KMS-11 (cell line): ENCODE measurements at regions not wholly inside any gene's neighbourhood (a gene's known extent, or its start where the extent isn't known, plus 50 kb on each side); places are given as distances from the start of the nearest gene placed in this dataset.

ENCODE experiments used
- H2AFZ ChIP-seq: fragments of 200-600 bp; sonication (generic); 2 replicates; pipeline ENCODE4 v1.6.1; 2016; ENCODE audit warnings: antibody characterized with exemption, mixed run types, low read depth
- H3K27ac ChIP-seq: fragments of 200-600 bp; sonication (generic); 2 replicates; pipeline ENCODE4 v1.6.1; 2016; ENCODE audit warnings: mild to moderate bottlenecking, mixed run types
- H3K27me3 ChIP-seq: fragments of 200-600 bp; sonication (generic); 2 replicates; pipeline ENCODE4 v1.6.1; 2017; ENCODE audit warnings: mild to moderate bottlenecking, low read depth, mixed run types, moderate library complexity; ENCODE audit not compliant: insufficient read depth
- H3K36me3 ChIP-seq: fragments of 200-600 bp; sonication (generic); 2 replicates; pipeline ENCODE4 v1.6.1; 2017; ENCODE audit warnings: mild to moderate bottlenecking, mixed run types; ENCODE audit not compliant: insufficient read depth
- H3K4me1 ChIP-seq: fragments of 200-600 bp; sonication (generic); 2 replicates; pipeline ENCODE4 v1.6.1; 2016; ENCODE audit warnings: mild to moderate bottlenecking, low read depth, mixed run types; ENCODE audit not compliant: poor library complexity, severe bottlenecking
- H3K4me2 ChIP-seq: fragments of 200-600 bp; sonication (generic); 2 replicates; pipeline ENCODE4 v1.7.0; 2016; ENCODE audit warnings: mild to moderate bottlenecking, mixed run types
- H3K4me3 ChIP-seq: fragments of 200-600 bp; sonication (generic); IDR thresholded peaks from 2 replicates; pipeline ENCODE4 v1.6.1; 2017; ENCODE audit warnings: low read depth, low read length, mixed read lengths; ENCODE audit not compliant: insufficient read depth
- H3K79me2 ChIP-seq: fragments of 200-600 bp; sonication (generic); 2 replicates; pipeline ENCODE4 v1.6.1; 2016; ENCODE audit warnings: low read depth, mixed run types; ENCODE audit not compliant: insufficient read depth
- H3K9ac ChIP-seq: fragments of 200-600 bp; sonication (generic); 2 replicates; pipeline ENCODE4 v1.6.1; 2016; ENCODE audit warnings: mild to moderate bottlenecking, mixed run types
- H4K20me1 ChIP-seq: fragments of 200-600 bp; sonication (generic); 2 replicates; pipeline ENCODE4 v1.6.1; 2016; ENCODE audit warnings: mild to moderate bottlenecking, mixed run types; ENCODE audit not compliant: insufficient read depth
- TF ChIP-seq, protein P1 (sequence below): fragments of 200-600 bp; sonication (generic); conservative IDR thresholded peaks from 2 replicates; pipeline ENCODE4 v1.6.1; 2017; ENCODE audit warnings: low read depth, mild to moderate bottlenecking, antibody characterized with exemption, low read length, moderate library complexity, mixed read lengths

DNA sequence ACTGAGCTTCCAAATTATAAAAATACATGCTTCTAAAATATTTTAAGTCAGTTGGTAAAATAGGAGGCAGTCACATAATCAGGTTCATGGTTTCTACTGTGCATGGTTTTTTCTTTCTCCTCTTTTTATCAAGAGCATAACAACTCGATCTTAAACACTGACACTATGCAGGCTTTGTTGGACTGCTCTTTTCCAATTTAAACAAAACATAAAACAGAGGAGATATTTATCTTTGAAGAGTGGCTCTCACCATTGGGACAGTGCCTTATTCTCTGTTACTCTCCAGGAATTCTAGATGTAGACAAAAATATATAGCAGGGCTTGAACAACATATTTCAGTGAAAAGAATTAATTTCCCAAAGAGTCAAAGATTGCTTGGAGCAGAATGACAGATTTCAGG lies 883.5 kb upstream of the ADGRL2 start:
- H3K4me2 ChIP-seq: no peak overlapping the region
- no peak overlapping the region for H3K4me3 ChIP-seq
- TF ChIP-seq, protein P1, sequence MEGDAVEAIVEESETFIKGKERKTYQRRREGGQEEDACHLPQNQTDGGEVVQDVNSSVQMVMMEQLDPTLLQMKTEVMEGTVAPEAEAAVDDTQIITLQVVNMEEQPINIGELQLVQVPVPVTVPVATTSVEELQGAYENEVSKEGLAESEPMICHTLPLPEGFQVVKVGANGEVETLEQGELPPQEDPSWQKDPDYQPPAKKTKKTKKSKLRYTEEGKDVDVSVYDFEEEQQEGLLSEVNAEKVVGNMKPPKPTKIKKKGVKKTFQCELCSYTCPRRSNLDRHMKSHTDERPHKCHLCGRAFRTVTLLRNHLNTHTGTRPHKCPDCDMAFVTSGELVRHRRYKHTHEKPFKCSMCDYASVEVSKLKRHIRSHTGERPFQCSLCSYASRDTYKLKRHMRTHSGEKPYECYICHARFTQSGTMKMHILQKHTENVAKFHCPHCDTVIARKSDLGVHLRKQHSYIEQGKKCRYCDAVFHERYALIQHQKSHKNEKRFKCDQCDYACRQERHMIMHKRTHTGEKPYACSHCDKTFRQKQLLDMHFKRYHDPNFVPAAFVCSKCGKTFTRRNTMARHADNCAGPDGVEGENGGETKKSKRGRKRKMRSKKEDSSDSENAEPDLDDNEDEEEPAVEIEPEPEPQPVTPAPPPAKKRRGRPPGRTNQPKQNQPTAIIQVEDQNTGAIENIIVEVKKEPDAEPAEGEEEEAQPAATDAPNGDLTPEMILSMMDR: no peak
- H3K36me3 ChIP-seq: no peaks in the 10 kb centered on the region
- no peak overlapping the region for H3K9ac ChIP-seq
- no peak overlapping the region for H3K27ac ChIP-seq
- no peaks in the 10 kb centered on the region for H3K4me1 ChIP-seq
- no peaks in the 10 kb centered on the region for H3K79me2 ChIP-seq
- no peaks in the 10 kb centered on the region for H3K27me3 ChIP-seq
- H2AFZ ChIP-seq: no peak overlapping the region
- H4K20me1 ChIP-seq: no peaks in the 10 kb centered on the region

DNA sequence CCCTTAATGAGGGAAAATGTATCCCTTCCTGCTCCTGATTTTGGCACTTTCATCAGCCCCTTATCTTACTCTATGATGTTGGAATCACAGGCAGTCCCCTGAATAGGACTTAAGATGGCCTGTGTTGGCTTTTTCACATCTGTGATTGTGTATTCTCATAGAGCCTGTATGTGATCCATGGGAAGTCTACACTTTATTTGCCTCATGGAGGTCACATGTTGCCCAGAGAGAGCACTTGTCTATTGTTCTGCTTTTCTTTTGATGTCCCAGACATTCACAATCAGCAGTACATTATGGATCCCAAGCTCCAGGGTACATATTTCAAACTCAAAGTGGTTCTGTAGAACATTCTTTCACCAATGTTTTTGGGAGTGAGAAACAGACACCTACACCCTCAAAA lies 885.2 kb upstream of the ADGRL2 start:
- no peak overlapping the region for H2AFZ ChIP-seq
- H3K79me2 ChIP-seq: no peaks in the 10 kb centered on the region
- no peaks in the 10 kb centered on the region for H4K20me1 ChIP-seq
- H3K4me2 ChIP-seq: no peak overlapping the region
- H3K4me1 ChIP-seq: no peaks in the 10 kb centered on the region
- no peak overlapping the region for H3K9ac ChIP-seq
- no peaks in the 10 kb centered on the region for H3K27me3 ChIP-seq
- no peak overlapping the region for H3K4me3 ChIP-seq
- no peaks in the 10 kb centered on the region for H3K36me3 ChIP-seq
- no peak overlapping the region for H3K27ac ChIP-seq
- TF ChIP-seq, protein P1: no peak

DNA sequence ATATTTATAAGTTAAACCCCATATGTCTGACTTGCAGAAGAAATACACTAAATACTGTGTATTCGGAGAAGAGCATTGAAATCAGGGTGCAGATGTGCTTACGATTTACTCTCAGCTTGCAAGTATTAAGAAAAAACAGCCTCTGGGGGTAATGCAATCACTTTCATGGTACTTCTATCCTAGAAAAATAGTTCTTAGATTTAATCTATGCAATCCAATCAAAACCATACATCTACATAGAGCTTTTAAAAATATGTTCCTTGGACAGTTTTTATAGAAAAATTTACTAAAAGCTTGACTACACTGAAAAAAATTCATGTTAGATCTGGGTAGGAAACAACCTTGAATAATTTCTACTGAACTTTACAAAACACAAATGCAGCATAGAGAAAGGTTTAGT lies 890.3 kb upstream of the ADGRL2 start:
- H3K79me2 ChIP-seq: no peaks in the 10 kb centered on the region

DNA sequence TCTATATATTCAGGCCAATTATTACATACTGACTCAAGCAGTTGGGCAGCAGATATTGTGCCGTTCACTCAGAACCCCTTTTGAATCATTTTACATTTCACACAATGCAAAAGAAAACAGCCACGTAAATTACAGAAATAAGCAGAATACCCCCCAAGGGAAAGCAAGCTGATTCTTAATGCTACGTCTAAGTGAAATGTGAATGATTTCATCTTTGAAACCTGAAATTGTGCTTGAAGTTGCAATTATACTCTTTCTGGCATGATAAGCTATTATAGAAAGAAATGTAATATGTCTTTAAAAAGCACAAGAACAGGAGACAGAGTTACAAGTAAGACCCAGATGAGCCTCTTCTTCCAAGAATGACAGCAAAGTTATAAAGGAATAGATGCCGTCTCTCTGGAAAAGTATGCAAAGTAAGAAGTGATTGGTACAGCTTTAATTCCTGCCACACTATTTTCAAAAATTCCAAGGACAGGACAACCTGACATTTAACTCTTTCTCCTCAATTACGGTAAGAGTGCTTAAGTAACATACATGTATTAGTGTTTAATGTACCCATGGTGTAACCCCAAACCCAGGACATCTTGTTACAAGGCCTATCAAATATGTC lies 891.5 kb upstream of the ADGRL2 start:
- Histone ChIP-seq H4K20me1 (no peaks in the 10 kb centered on the region), H3K9ac (no peak overlapping the region), H3K4me1 (no peaks in the 10 kb centered on the region), H3K27ac (no peak overlapping the region), H3K27me3 (no peaks in the 10 kb centered on the region), H3K4me2 (no peak overlapping the region), H3K79me2 (no peaks in the 10 kb centered on the region), H2AFZ (no peak overlapping the region), H3K36me3 (no peaks in the 10 kb centered on the region), H3K4me3 (no peak overlapping the region)
- TF ChIP-seq, protein P1: no peak

More for the DNA sequence above, 890.3 kb upstream of the ADGRL2 start:
- Histone ChIP-seq H3K36me3 (no peaks in the 10 kb centered on the region), H3K4me3 (no peak overlapping the region), H3K27ac (no peak overlapping the region), H3K27me3 (no peaks in the 10 kb centered on the region), H3K4me2 (no peak overlapping the region), H3K9ac (no peak overlapping the region), H2AFZ (no peak overlapping the region), H4K20me1 (no peaks in the 10 kb centered on the region), H3K4me1 (no peaks in the 10 kb centered on the region)
- TF ChIP-seq, protein P1: no peak
